GM19467 (cell line): ENCODE measurements at regions not wholly inside any gene's neighbourhood (a gene's known extent, or its start where the extent isn't known, plus 50 kb on each side); places are given as distances from the start of the nearest gene placed in this dataset.

Experiments
- ATAC-seq: cut with Tn5 transposase; IDR thresholded peaks from one replicate; pipeline ENCODE4 v1.9.1; 2021; ENCODE audit warnings: mild to moderate bottlenecking, moderate library complexity; ENCODE audit not compliant: unreplicated experiment

GRCh38 chr14:51145246-51145645 is 50.3 kb upstream of the TRIM9 start:
- ATAC-seq: no peak

DNA sequence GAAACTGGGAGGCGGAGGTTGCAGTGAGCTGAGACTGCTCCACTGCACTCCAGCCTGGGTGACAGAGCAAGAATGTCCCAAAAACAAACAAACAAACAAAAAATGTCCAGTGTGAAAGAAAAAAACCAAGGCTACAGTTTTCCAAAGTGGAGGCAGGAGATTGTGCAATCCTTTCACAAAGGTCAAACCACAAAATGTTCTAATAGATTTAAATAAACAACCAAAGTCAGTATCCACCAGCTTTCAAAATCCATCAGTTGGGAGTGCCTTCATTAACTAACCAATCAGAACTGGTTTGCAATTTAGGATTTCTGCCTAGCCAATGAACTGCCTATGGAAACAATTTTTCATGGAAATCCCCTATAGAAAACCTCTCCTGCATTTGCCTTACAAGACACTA is 52.3 kb upstream of the TRIM9 start:
- no peak for ATAC-seq

GRCh38 chr14:51155326-51155725 is 60.4 kb upstream of the TRIM9 start:
- no peak for ATAC-seq

DNA sequence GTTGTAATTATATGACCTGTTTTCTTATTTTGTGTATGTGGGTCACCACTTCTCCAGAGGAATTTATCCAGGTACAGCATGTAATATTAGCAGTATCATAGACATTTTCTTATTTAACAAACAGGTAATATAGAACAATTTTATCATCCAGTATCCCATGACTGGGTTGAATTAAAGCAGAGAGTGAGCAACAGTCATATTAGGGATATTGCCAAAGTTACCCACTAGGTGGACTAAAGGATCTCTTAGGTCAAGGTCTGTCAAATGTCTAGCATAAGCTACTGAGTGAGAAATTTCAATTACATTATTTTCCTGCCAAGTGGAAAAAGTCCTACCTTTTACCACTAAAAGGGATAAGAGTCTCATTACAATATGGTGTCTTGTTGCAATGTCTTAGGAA is 62.1 kb upstream of the TRIM9 start:
- no peak for ATAC-seq

GRCh38 chr14:51160871-51161270 is 66.0 kb upstream of the TRIM9 start:
- no peak for ATAC-seq

GRCh38 chr14:51165415-51165814 is 70.5 kb upstream of the TRIM9 start:
- ATAC-seq: no peak

- no peak for ATAC-seq
Observed at GRCh38 chr14:51167587-51168214, 72.3 kb upstream of the TMX1 start.

- no peak for ATAC-seq
Observed at GRCh38 chr14:51168215-51168613, 71.8 kb upstream of the TMX1 start.

DNA sequence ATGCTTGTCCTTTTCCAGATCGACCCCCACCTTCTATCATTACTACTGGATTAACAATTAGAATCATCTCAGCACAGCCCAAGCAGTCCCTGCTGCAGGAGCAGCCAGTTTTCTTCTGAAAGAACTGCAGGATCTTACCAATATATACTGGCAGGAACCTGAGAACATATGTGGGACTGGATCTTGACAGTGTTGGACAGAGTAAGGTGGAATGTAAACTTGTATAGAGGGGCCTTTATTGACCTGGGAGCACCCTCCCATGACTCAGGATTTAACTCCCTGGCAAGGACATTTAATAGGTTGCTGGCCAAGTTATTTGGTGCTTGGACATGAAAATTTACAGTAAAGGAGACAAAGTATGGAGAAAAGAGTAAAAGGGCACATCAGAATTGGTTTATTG is 66.2 kb upstream of the TMX1 start:
- no peak for ATAC-seq

GRCh38 chr14:51176839-51177238 is 63.2 kb upstream of the TMX1 start:
- no peak for ATAC-seq

- peak; percentile 48 for ATAC-seq
Observed at GRCh38 chr14:51180577-51180976, 59.5 kb upstream of the TMX1 start.

GRCh38 chr14:51182131-51182565 is 57.9 kb upstream of the TMX1 start:
- ATAC-seq: no peak

GRCh38 chr14:51185180-51185579 is 54.9 kb upstream of the TMX1 start:
- ATAC-seq: no peak

DNA sequence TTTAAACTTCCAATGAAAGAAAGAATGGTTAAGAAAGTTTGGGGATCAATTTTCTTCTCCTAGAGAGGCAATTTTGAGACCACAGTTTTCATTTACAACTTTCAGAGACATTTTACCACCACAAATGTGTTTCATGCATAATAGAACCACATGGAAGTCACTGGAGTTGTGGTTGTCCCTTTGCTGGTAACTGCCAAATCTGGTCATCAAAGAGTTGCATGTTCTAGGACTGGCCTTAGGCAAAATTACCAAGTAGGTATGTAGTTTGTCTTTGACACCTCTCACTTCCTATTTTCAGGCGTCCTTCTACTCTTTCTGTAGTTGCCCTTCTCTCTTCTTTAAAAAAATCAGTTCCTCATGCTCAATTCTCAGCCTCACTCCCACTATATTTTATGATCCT is 54.3 kb upstream of the TMX1 start:
- ATAC-seq: peak; percentile 71

GRCh38 chr14:51188566-51189185 is 51.4 kb upstream of the TMX1 start:
- ATAC-seq: no peak

- no peak for ATAC-seq
Observed at GRCh38 chr14:51189600-51190376, 50.3 kb upstream of the TMX1 start.
